Activated T-cell treated with anti-CD3 and anti-CD28 coated beads for 4 hours (primary cell): ENCODE measurements at regions not wholly inside any gene's neighbourhood (a gene's known extent, or its start where the extent isn't known, plus 50 kb on each side); places are given as distances from the start of the nearest gene placed in this dataset.
"Not testable (repeated sequence)": the region's sequence is repeated elsewhere in the genome, so short reads cannot be mapped to it uniquely, and the experiment has no call there.

Experiments used
- DNase-seq: peaks from one replicate; pipeline ENCODE4 v3.0.0-alpha.2; 2020

- DNase-seq = no peak
These were observed 334.0 kb upstream of the MEX3C start for GRCh38 chr18:51531501-51531900.

- no peak for DNase-seq
These were observed 340.0 kb upstream of the MEX3C start for GRCh38 chr18:51537487-51537886.

- DNase-seq = no peak
These were observed 343.1 kb upstream of the MEX3C start for GRCh38 chr18:51540562-51540961.

- DNase-seq = no peak
These were observed 343.7 kb upstream of the MEX3C start for GRCh38 chr18:51541230-51541629.

- DNase-seq = no peak
These were observed 346.2 kb upstream of the MEX3C start for GRCh38 chr18:51543658-51544155.

GRCh38 chr18:51545446-51545845, 348.0 kb upstream of the MEX3C start:
- DNase-seq = no peak

GRCh38 chr18:51559198-51559901, 361.9 kb upstream of the MEX3C start:
- DNase-seq = no peak

- DNase-seq = no peak
These were observed 362.4 kb upstream of the MEX3C start for GRCh38 chr18:51559902-51560287.

GRCh38 chr18:51561821-51562220, 364.3 kb upstream of the MEX3C start:
- DNase-seq = no peak

- no peak for DNase-seq
These were observed 365.4 kb upstream of the MEX3C start for GRCh38 chr18:51562866-51563265.

GRCh38 chr18:51563396-51563795, 365.9 kb upstream of the MEX3C start:
- no peak for DNase-seq

- DNase-seq = no peak
These were observed 370.7 kb upstream of the MEX3C start for GRCh38 chr18:51568151-51568550.

- DNase-seq = no peak
These were observed 371.7 kb upstream of the MEX3C start for GRCh38 chr18:51569153-51569552.

- DNase-seq = no peak
These were observed 372.1 kb upstream of the MEX3C start for GRCh38 chr18:51569561-51569960.

- not testable (repeated sequence) for DNase-seq
These were observed 372.6 kb upstream of the MEX3C start for GRCh38 chr18:51570071-51570470.

- not testable (repeated sequence) for DNase-seq
These were observed 376.4 kb upstream of the MEX3C start for GRCh38 chr18:51573886-51574285.

- DNase-seq = no peak
These were observed 377.7 kb upstream of the MEX3C start for GRCh38 chr18:51575171-51575570.

- no peak for DNase-seq
These were observed 381.0 kb upstream of the MEX3C start for GRCh38 chr18:51578406-51578980.

- DNase-seq = no peak
These were observed 383.1 kb upstream of the MEX3C start for GRCh38 chr18:51580580-51580979.

GRCh38 chr18:51582551-51582950, 385.1 kb upstream of the MEX3C start:
- no peak for DNase-seq

GRCh38 chr18:51588616-51589015, 391.1 kb upstream of the MEX3C start:
- no peak for DNase-seq

- DNase-seq = no peak
These were observed 396.4 kb upstream of the MEX3C start for GRCh38 chr18:51593931-51594330.

GRCh38 chr18:51603111-51603510, 405.6 kb upstream of the MEX3C start:
- no peak for DNase-seq

- no peak for DNase-seq
These were observed 406.1 kb upstream of the MEX3C start for GRCh38 chr18:51603551-51603950.

GRCh38 chr18:51610481-51610880, 413.0 kb upstream of the MEX3C start:
- no peak for DNase-seq
